A673 (cell line): ENCODE measurements at regions not wholly inside any gene's neighbourhood (a gene's known extent, or its start where the extent isn't known, plus 50 kb on each side); places are given as distances from the start of the nearest gene placed in this dataset.

Experiments
- CTCF ChIP-seq: fragments of 300-800, 200-600 bp; sonication (generic); conservative IDR thresholded peaks from 2 replicates; pipeline ENCODE4 v1.5.1; 2017; ENCODE audit warnings: low read depth, mild to moderate bottlenecking, antibody characterized with exemption, low read length, moderate library complexity, mixed read lengths
- EZH2 ChIP-seq: fragments of 200-600 bp; sonication (generic); IDR thresholded peaks from 2 replicates; pipeline ENCODE4 v1.6.1; 2017; ENCODE audit warnings: borderline replicate concordance, low read depth, mild to moderate bottlenecking, mixed read lengths, antibody characterized with exemption, low read length; ENCODE audit not compliant: poor library complexity, severe bottlenecking

- TF ChIP-seq CTCF: no peak
- no peak for TF ChIP-seq EZH2
These were observed 194.7 kb upstream of the BMPER start for GRCh38 chr7:33710608-33711007.
